NB4 (cell line): ENCODE measurements at regions not wholly inside any gene's neighbourhood (a gene's known extent, or its start where the extent isn't known, plus 50 kb on each side); places are given as distances from the start of the nearest gene placed in this dataset.

ENCODE experiments used
- DNase-seq: peaks from one replicate; pipeline ENCODE4 v3.0.0; 2010; ENCODE audit warnings: low read depth
- H3K4me3 ChIP-seq: one replicate; pipeline ENCODE4 v1.5.1; 2011; ENCODE audit warnings: mild to moderate bottlenecking, low read depth, low read length, moderate library complexity
- CTCF ChIP-seq: IDR thresholded peaks from one replicate; pipeline ENCODE4 v1.5.1; 2012; ENCODE audit warnings: low read depth, low read length
- MAX ChIP-seq: IDR thresholded peaks from 2 replicates; pipeline ENCODE4 v1.6.1; 2011; ENCODE audit warnings: low read depth, low read length
- MYC ChIP-seq: IDR thresholded peaks from 2 replicates; pipeline ENCODE4 v1.6.1; 2011; ENCODE audit warnings: low read depth, low read length
- POLR2A ChIP-seq: IDR thresholded peaks from 2 replicates; pipeline ENCODE4 v1.6.1; 2011; ENCODE audit warnings: mild to moderate bottlenecking; ENCODE audit not compliant: insufficient read length; ENCODE audit errors: extremely low read depth

GRCh38 chr20:41989039-41989679 is 371.0 kb upstream of the CHD6 start:
- no peak overlapping the region for H3K4me3 ChIP-seq
- TF ChIP-seq POLR2A (no peak), MYC (no peak), CTCF (no peak), MAX (no peak)

GRCh38 chr20:41984031-41984430 is 365.9 kb upstream of the CHD6 start:
- TF ChIP-seq POLR2A (no peak), MAX (no peak), CTCF (no peak), MYC (no peak)
- H3K4me3 ChIP-seq: no peak overlapping the region
- DNase-seq: no peak

More at GRCh38 chr20:41989039-41989679, 371.0 kb upstream of the CHD6 start:
- DNase-seq: no peak

- H3K4me3 ChIP-seq: no peak overlapping the region
- no peak for DNase-seq
- TF ChIP-seq CTCF (no peak), MAX (no peak), MYC (no peak), POLR2A (no peak)
These were observed 365.0 kb upstream of the CHD6 start for GRCh38 chr20:41983159-41983558.

- DNase-seq: no peak
- TF ChIP-seq MYC (no peak), CTCF (no peak), MAX (no peak), POLR2A (no peak)
- H3K4me3 ChIP-seq: no peak overlapping the region
These were observed 363.6 kb upstream of the CHD6 start for GRCh38 chr20:41981746-41982145.

GRCh38 chr20:41978875-41979274 is 360.7 kb upstream of the CHD6 start:
- H3K4me3 ChIP-seq: no peak overlapping the region
- TF ChIP-seq CTCF: no peak
- TF ChIP-seq MYC: no peak
- TF ChIP-seq POLR2A: no peak
- TF ChIP-seq MAX: no peak
- DNase-seq: no peak
